Vagina (tissue), 2 donors: ENCODE measurements at regions not wholly inside any gene's neighbourhood (a gene's known extent, or its start where the extent isn't known, plus 50 kb on each side); places are given as distances from the start of the nearest gene placed in this dataset.

Experiments
- DNase-seq, 2 donors: peaks; one replicate each; pipeline ENCODE4 v3.0.0-alpha.2; 2017; ENCODE audit errors: extremely low spot score in 2 of 2
- H3K27ac ChIP-seq: fragments of 200-600 bp; sonication (generic); one replicate; pipeline ENCODE4 v1.5.1; 2019
- H3K27me3 ChIP-seq: fragments of 200-600 bp; sonication (generic); one replicate; pipeline ENCODE4 v1.5.1; 2019
- H3K36me3 ChIP-seq, 2 donors: fragments of 200-600 bp; sonication (generic); one replicate each; pipeline ENCODE4 v1.5.1; 2017 to 2019
- H3K4me1 ChIP-seq: fragments of 200-600 bp; sonication (generic); one replicate; pipeline ENCODE4 v1.5.1; 2019
- H3K4me3 ChIP-seq, 2 donors: fragments of 200-600 bp; sonication (generic); 1 replicate in 1 of 2; 2 replicates in 1 of 2; pipeline ENCODE4 v1.5.1; 2016 to 2019
- H3K9me3 ChIP-seq: fragments of 200-600 bp; sonication (generic); one replicate; pipeline ENCODE4 v1.5.1; 2019
- POLR2A ChIP-seq, 2 donors: fragments of 450-650 bp; IDR thresholded peaks; one replicate each; pipeline ENCODE4 v1.6.1; 2017; ENCODE audit warnings: antibody characterized with exemption in 2 of 2, mild to moderate bottlenecking in 2 of 2, moderate library complexity in 2 of 2
- POLR2AphosphoS5 ChIP-seq, 2 donors: sonication (generic); formaldehyde crosslinking; IDR thresholded peaks; one replicate each; pipeline ENCODE4 v1.9.0; 2017; ENCODE audit warnings: antibody characterized with exemption in 2 of 2, mild to moderate bottlenecking in 2 of 2, low read depth in 1 of 2; ENCODE audit not compliant: insufficient read depth in 1 of 2
- intact Hi-C: fragments of 100-400 bp; cut with DNase I; formaldehyde crosslinking; loops from one replicate; pipeline ENCODE4 v1.15.1; 2023
- TF ChIP-seq, protein P1 (sequence below), 3 experiments: fragments of 450-650 bp in 2 of 3; fragments of 200-600 bp in 1 of 3; sonication (generic) in 1 of 3; IDR thresholded peaks; one replicate each; pipeline ENCODE4 v1.5.1; 2017 to 2019; ENCODE audit warnings: antibody characterized with exemption in 3 of 3, mild to moderate bottlenecking in 2 of 3, moderate library complexity in 2 of 3

DNA sequence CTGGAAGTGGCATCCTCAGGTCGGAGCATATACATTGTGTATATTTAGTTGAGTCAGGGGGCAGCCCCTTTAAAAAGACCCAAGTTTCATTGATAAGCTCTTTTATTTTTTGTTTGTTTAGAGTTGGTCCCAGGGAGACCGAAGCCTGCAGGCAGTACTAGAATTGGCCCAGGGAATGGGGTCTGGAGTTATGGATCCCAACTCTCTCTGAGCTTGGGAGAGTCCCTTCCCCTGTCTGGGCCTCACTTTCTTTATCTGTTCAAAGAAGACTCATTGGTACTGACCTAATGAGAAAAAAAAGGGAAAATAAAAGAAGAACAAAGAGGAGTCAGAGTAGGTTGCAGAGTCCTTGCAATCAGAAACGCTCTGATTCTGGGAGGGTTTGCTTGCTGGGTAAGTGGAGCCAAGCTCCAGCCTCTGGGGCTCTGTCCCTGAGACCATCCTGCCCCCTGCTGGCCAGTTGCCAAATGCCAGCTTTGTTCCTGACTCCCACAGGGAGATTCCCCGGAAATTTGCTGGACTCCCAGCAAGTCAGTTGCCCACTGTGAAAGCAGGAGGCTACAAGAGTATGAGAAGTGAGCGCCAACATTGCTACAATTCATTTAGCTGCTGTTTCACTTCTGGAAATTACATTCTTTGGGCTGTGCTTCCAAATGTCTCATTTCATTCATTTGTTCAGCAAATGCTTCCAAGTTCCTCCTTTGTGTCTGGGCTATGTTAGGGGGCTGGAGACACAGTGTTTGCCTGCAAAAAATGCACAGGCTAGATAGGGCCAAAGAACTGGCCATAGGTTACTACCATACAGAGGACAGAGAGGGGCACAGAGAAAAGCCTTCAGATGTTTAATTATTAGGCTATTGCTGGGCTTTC, 156.2 kb downstream of the MELK start:
- Histone ChIP-seq H3K9me3 (no peaks in the 10 kb centered on the region), H3K27me3 (no peaks in the 10 kb centered on the region), H3K36me3 (no peaks in the 10 kb centered on the region), H3K4me1 (no peaks in the 10 kb centered on the region), H3K4me3 (no peak overlapping the region), H3K27ac (no peak overlapping the region)
- no peak for DNase-seq
- intact Hi-C loops: no loop called here
- TF ChIP-seq POLR2A (IDR thresholded peaks at IDR 0.05) (no peak), POLR2AphosphoS5 (IDR thresholded peaks at IDR 0.05; ENCODE audit: insufficient read depth in 1 of 2, low read depth in 1 of 2) (no peak)
- TF ChIP-seq, protein P1, sequence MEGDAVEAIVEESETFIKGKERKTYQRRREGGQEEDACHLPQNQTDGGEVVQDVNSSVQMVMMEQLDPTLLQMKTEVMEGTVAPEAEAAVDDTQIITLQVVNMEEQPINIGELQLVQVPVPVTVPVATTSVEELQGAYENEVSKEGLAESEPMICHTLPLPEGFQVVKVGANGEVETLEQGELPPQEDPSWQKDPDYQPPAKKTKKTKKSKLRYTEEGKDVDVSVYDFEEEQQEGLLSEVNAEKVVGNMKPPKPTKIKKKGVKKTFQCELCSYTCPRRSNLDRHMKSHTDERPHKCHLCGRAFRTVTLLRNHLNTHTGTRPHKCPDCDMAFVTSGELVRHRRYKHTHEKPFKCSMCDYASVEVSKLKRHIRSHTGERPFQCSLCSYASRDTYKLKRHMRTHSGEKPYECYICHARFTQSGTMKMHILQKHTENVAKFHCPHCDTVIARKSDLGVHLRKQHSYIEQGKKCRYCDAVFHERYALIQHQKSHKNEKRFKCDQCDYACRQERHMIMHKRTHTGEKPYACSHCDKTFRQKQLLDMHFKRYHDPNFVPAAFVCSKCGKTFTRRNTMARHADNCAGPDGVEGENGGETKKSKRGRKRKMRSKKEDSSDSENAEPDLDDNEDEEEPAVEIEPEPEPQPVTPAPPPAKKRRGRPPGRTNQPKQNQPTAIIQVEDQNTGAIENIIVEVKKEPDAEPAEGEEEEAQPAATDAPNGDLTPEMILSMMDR (IDR thresholded peaks at IDR 0.05): no peak

DNA sequence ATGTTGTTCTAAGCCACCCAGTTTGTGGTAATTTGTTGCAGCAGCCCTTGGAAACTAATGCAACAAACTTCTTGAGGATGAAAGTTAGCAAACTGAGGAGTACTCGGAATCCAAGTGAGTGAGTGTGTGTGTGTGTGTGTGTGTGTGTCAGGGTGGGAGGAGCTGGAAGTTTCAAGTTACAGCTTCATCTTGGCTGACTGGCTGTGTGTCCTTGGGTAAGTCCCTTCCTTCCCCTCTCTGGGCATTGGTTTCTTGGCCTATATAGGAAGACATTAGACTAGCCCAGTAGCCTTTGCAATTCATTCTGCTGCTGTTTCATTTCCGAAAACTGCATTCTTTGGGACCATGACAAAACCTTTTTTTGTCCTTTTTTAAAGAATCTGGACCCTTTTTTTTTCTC, 157.2 kb downstream of the MELK start:
- Histone ChIP-seq H3K9me3 (no peaks in the 10 kb centered on the region), H3K4me1 (no peaks in the 10 kb centered on the region), H3K36me3 (no peaks in the 10 kb centered on the region), H3K27me3 (no peaks in the 10 kb centered on the region), H3K4me3 (no peak overlapping the region), H3K27ac (no peak overlapping the region)
- TF ChIP-seq, protein P1 (IDR thresholded peaks at IDR 0.05): no peak
- TF ChIP-seq POLR2AphosphoS5 (IDR thresholded peaks at IDR 0.05; ENCODE audit: insufficient read depth in 1 of 2, low read depth in 1 of 2) (no peak), POLR2A (IDR thresholded peaks at IDR 0.05) (no peak)
- intact Hi-C loops: no loop called here
- DNase-seq: no peak

DNA sequence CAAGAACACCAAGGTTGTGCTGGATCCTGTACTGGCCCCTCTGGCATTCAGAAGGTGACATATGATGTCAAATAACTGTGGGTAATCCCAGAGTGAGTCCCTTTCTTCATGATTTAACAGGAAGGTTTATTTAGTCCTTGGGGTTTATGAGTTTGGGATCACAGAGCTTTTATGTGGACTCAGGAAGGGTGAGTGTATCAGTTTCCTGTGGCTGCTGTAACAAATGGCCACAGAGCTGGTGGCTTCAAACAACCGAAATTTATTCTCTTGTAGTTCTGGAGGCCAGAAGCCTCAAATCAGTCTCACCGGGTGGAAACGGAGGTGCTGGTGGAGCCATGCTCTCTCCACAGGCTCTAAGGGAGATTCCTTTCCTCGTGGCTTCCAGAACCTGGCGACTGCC, 157.7 kb downstream of the MELK start:
- TF ChIP-seq, protein P1 (IDR thresholded peaks at IDR 0.05): no peak
- TF ChIP-seq POLR2A (IDR thresholded peaks at IDR 0.05) (no peak), POLR2AphosphoS5 (IDR thresholded peaks at IDR 0.05; ENCODE audit: insufficient read depth in 1 of 2, low read depth in 1 of 2) (no peak)
- H3K4me3 ChIP-seq: no peak overlapping the region
- no peaks in the 10 kb centered on the region for H3K9me3 ChIP-seq
- no peaks in the 10 kb centered on the region for H3K36me3 ChIP-seq
- H3K27me3 ChIP-seq: no peaks in the 10 kb centered on the region
- no peak for DNase-seq
- intact Hi-C loops: no loop called here
- H3K4me1 ChIP-seq: no peaks in the 10 kb centered on the region
- H3K27ac ChIP-seq: no peak overlapping the region

DNA sequence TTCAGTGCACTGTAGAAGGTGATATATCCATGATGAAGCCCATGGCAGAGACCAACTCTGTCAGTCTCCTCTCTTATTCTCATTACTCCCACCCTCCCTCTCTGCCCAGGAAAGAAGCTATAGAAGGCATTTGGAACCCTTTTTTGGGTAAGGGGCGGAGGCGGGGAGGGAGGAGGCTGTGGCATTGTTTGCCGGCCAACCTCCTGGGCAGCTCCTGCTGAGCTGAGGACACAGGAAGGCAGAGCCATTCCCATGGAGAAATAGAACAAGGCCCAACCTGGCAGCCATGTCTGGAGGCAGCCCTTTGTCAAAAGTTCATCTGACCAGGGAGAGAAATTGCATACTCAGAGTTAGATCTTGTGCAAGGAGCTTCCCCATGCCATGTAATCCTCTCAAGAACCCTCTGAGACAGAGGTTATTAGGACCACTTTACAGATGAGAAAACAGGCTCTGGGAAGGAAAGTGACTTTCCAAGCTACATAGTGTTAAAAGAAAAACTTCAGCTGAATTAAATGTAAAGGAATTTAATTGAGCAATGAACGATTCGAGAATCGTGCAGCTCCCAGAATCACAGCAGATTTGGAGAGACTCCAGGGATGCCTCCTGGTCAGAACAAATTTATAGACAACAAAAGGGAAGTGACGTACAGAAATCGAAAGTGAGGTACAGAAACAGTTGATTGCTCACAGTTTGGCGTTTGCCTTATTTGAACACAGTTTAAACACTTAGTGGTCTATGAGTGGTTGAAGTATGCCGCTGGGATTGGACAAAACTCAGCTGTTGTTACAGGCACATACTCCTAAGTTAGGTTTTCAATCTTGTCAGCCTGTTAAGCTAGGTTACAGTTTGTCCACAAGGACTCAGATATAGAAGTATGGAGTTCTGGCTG, 158.6 kb downstream of the MELK start:
- Histone ChIP-seq H3K9me3 (no peaks in the 10 kb centered on the region), H3K4me3 (no peak overlapping the region), H3K36me3 (no peaks in the 10 kb centered on the region), H3K27ac (no peak overlapping the region), H3K27me3 (no peaks in the 10 kb centered on the region), H3K4me1 (no peaks in the 10 kb centered on the region)
- intact Hi-C loops: no loop called here
- no peak for DNase-seq
- TF ChIP-seq, protein P1 (IDR thresholded peaks at IDR 0.05): no peak
- TF ChIP-seq POLR2A (IDR thresholded peaks at IDR 0.05): no peak
- TF ChIP-seq POLR2AphosphoS5 (IDR thresholded peaks at IDR 0.05; ENCODE audit: insufficient read depth in 1 of 2, low read depth in 1 of 2): no peak
